Endothelial cell of umbilical vein (primary cell): ENCODE measurements at regions not wholly inside any gene's neighbourhood (a gene's known extent, or its start where the extent isn't known, plus 50 kb on each side); places are given as distances from the start of the nearest gene placed in this dataset.

Source experiments
- BruUV-seq: library from RNA; stranded (reverse); fragments of 400-500 nt; replicated peaks from 2 replicates; lab custom pipeline; 2021; lab: Mats Ljungman, UMichigan
- CTCF ChIA-PET: fragments of 300-600, 350-600 bp; sonication (Branson Sonifier 250); formaldehyde crosslinking; loops from one replicate; lab custom pipeline; 2021; ENCODE audit warnings: antibody characterized with exemption, inconsistent platforms; lab: Charles Lee
- POLR2A ChIA-PET: fragments of 300-600, 350-600 bp; sonication (Branson Sonifier 250); formaldehyde crosslinking; loops from one replicate; lab custom pipeline; 2021; ENCODE audit warnings: antibody characterized with exemption, inconsistent platforms; lab: Charles Lee
- DNase-seq: peaks from one replicate; pipeline ENCODE4 v3.0.0-alpha.2; 2011; ENCODE audit warnings: low read depth, low spot score
- FAIRE-seq: peaks from 2 replicates; lab custom pipeline; 2011; peaks lifted over from hg19 to GRCh38; lab: Jason Lieb, UNC
- H2AFZ ChIP-seq: 2 replicates; pipeline ENCODE4 v1.6.0; 2012; ENCODE audit warnings: low read depth, low read length, control low read depth, inconsistent platforms
- H3K27ac ChIP-seq: 2 replicates; pipeline ENCODE4 v1.5.1; 2011; ENCODE audit warnings: low read depth, mild to moderate bottlenecking, control low read depth, low read length, moderate library complexity; ENCODE audit not compliant: insufficient read depth
- H3K27me3 ChIP-seq, 2 experiments: 2 replicates each; pipeline versions ENCODE4 v1.6.0 to v1.6.1; 2011; ENCODE audit warnings: low read length in 2 of 2, mixed read lengths in 1 of 2; ENCODE audit not compliant: control insufficient read depth in 2 of 2, insufficient read depth in 2 of 2
- H3K36me3 ChIP-seq, 2 experiments: 2 replicates in 1 of 2; 3 replicates in 1 of 2; pipeline ENCODE4 v1.5.1; 2011; ENCODE audit warnings: low read length in 2 of 2, mild to moderate bottlenecking in 1 of 2, moderate library complexity in 1 of 2; ENCODE audit not compliant: control insufficient read depth in 2 of 2, insufficient read depth in 2 of 2; ENCODE audit errors: extremely low read depth in 1 of 2
- H3K4me1 ChIP-seq: 3 replicates; pipeline ENCODE4 v1.5.1; 2011; ENCODE audit warnings: mild to moderate bottlenecking, low read length; ENCODE audit not compliant: control insufficient read depth, insufficient read depth; ENCODE audit errors: extremely low read depth
- H3K4me2 ChIP-seq: 2 replicates; pipeline ENCODE4 v1.6.1; 2011; ENCODE audit warnings: low read length, control low read depth, mixed read lengths; ENCODE audit not compliant: insufficient read depth
- H3K4me3 ChIP-seq, 3 experiments: fragments of 200-600 bp in 1 of 3; sonication (generic), shearing (Covaris generic) in 1 of 3; replicated peaks in 1 of 3; 2 replicates each; pipeline ENCODE4 v1.5.1; 2011 to 2016; ENCODE audit warnings: control low read depth in 3 of 3, low read length in 3 of 3, mild to moderate bottlenecking in 2 of 3, inconsistent platforms in 1 of 3, low read depth in 1 of 3, moderate library complexity in 1 of 3; ENCODE audit not compliant: insufficient read depth in 1 of 3
- H3K79me2 ChIP-seq: 2 replicates; pipeline ENCODE4 v1.6.0; 2012; ENCODE audit warnings: low read length, inconsistent platforms; ENCODE audit not compliant: control insufficient read depth, insufficient read depth
- H3K9ac ChIP-seq: replicated peaks from 2 replicates; pipeline ENCODE3; 2011; ENCODE audit warnings: low read length, control low read depth; ENCODE audit not compliant: insufficient read depth; ENCODE audit errors: extremely low read depth
- H3K9me1 ChIP-seq: replicated peaks from 3 replicates; pipeline ENCODE4 v1.6.0; 2011; ENCODE audit warnings: mild to moderate bottlenecking, low read length; ENCODE audit not compliant: control insufficient read depth, insufficient read depth; ENCODE audit errors: extremely low read depth
- H3K9me3 ChIP-seq: replicated peaks from 2 replicates; pipeline ENCODE4 v1.5.1; 2012; ENCODE audit warnings: low read length, inconsistent platforms; ENCODE audit not compliant: control insufficient read depth, insufficient read depth
- H4K20me1 ChIP-seq: replicated peaks from 2 replicates; pipeline ENCODE3; 2011; ENCODE audit warnings: mild to moderate bottlenecking, low read length; ENCODE audit not compliant: control insufficient read depth, insufficient read depth; ENCODE audit errors: extremely low read depth
- CTCF ChIP-seq, 2 donors: IDR thresholded peaks; 1 replicate in 1 of 2; 2 replicates in 1 of 2; pipeline ENCODE4 v1.5.1; 2011; ENCODE audit warnings: low read length in 2 of 2, mild to moderate bottlenecking in 2 of 2, moderate library complexity in 2 of 2, control low read depth in 1 of 2, inconsistent platforms in 1 of 2, low read depth in 1 of 2; ENCODE audit not compliant: insufficient read depth in 1 of 2; ENCODE audit errors: extremely low read depth in 1 of 2
- EZH2 ChIP-seq: IDR thresholded peaks from 2 replicates; pipeline ENCODE4 v1.6.1; 2012; ENCODE audit warnings: borderline replicate concordance, low read depth, mild to moderate bottlenecking, moderate library complexity, low read length, inconsistent platforms; ENCODE audit not compliant: severe bottlenecking
- FOS ChIP-seq: IDR thresholded peaks from 2 replicates; pipeline ENCODE4 v1.6.1; 2011; ENCODE audit warnings: mild to moderate bottlenecking, low read length, moderate library complexity, borderline replicate concordance; ENCODE audit not compliant: insufficient read depth
- GATA2 ChIP-seq: IDR thresholded peaks from 2 replicates; pipeline ENCODE4 v1.7.0; 2011; ENCODE audit warnings: low read depth, mild to moderate bottlenecking, moderate library complexity, mixed read lengths, low read length; ENCODE audit not compliant: insufficient read length, insufficient read depth
- JUN ChIP-seq: IDR thresholded peaks from 2 replicates; pipeline ENCODE4 v1.6.1; 2011; ENCODE audit warnings: borderline replicate concordance, low read depth; ENCODE audit not compliant: insufficient read length, insufficient read depth
- MAX ChIP-seq: IDR thresholded peaks from 2 replicates; pipeline ENCODE4 v1.6.1; 2011; ENCODE audit not compliant: insufficient read depth, insufficient read length
- MYC ChIP-seq: IDR thresholded peaks from one replicate; pipeline ENCODE4 v1.6.1; 2011; ENCODE audit warnings: mild to moderate bottlenecking, low read depth, low read length
- POLR2A ChIP-seq: IDR thresholded peaks from 2 replicates; pipeline ENCODE4 v1.6.1; 2012; ENCODE audit warnings: low read depth, mild to moderate bottlenecking, control low read depth, low read length
- POLR2AphosphoS5 ChIP-seq: IDR thresholded peaks from 2 replicates; pipeline ENCODE4 v1.6.1; 2012; ENCODE audit warnings: low read depth, mild to moderate bottlenecking, control low read depth, low read length, moderate library complexity; ENCODE audit not compliant: insufficient read depth
- dilution Hi-C: fragments of 300-500 bp; cut with MboI; formaldehyde crosslinking; loops from one replicate; pipeline ENCODE4 v1.15.0; 2019; ENCODE audit warnings: low sequenced_read_pairs; ENCODE audit not compliant: extremely low pct_ligation_motif_present
- intact Hi-C: fragments of 100-400 bp; cut with micrococcal nuclease; formaldehyde crosslinking; loops from one replicate; pipeline ENCODE4 v1.10.0; 2022

GRCh38 chr3:82382831-82383230 lies 621.4 kb upstream of the GBE1 start:
- H3K36me3 ChIP-seq, result no peaks in the 10 kb centered on the region
- POLR2A ChIA-PET, result no interaction called here
- dilution Hi-C loops, result no loop called here
- H3K9me1 ChIP-seq, result no peaks in the 10 kb centered on the region
- FAIRE-seq, result no peak
- CTCF ChIA-PET, result no interaction called here
- no peak overlapping the region for H3K27ac ChIP-seq
- no peak for DNase-seq
- no peaks in the 10 kb centered on the region for H4K20me1 ChIP-seq
- BruUV-seq, result no TSS peak
- no peak overlapping the region for H3K4me2 ChIP-seq
- H2AFZ ChIP-seq, result no peak overlapping the region
- H3K4me3 ChIP-seq, result no peak overlapping the region
- intact Hi-C loops, result no loop called here
- no peak for TF ChIP-seq POLR2AphosphoS5
- no peak for TF ChIP-seq POLR2A
- TF ChIP-seq MYC, result no peak
- no peak for TF ChIP-seq MAX
- TF ChIP-seq GATA2, result no peak
- TF ChIP-seq CTCF (IDR thresholded peaks at IDR 0.05; ENCODE audit: extremely low read depth in 1 of 2, insufficient read depth in 1 of 2, low read depth in 1 of 2, low read length in 2 of 2), result no peak
- TF ChIP-seq JUN, result no peak
- TF ChIP-seq EZH2, result no peak
- no peak for TF ChIP-seq FOS
- H3K79me2 ChIP-seq, result no peaks in the 10 kb centered on the region
- no peaks in the 10 kb centered on the region for H3K4me1 ChIP-seq
- no peaks in the 10 kb centered on the region for H3K27me3 ChIP-seq
- no peaks in the 10 kb centered on the region for H3K9me3 ChIP-seq
- H3K9ac ChIP-seq, result no peak overlapping the region
